ENCODE measurements at regions not wholly inside any gene's neighbourhood (a gene's known extent, or its start where the extent isn't known, plus 50 kb on each side); places are given as distances from the start of the nearest gene placed in this dataset.

- no peak for TF ChIP-seq EZH2 (IDR thresholded peaks at IDR 0.05; ENCODE audit: insufficient read depth, poor library complexity, severe bottlenecking)
- TF ChIP-seq EZH2phosphoT487 (IDR thresholded peaks at IDR 0.05; ENCODE audit: insufficient read depth, low read depth), result no peak
Measured at GRCh38 chr3:81908561-81908960, 147.1 kb upstream of the GBE1 start.
